Right renal cortex interstitium (tissue), 3 donors: ENCODE measurements at regions not wholly inside any gene's neighbourhood (a gene's known extent, or its start where the extent isn't known, plus 50 kb on each side); places are given as distances from the start of the nearest gene placed in this dataset.

Experiments
- DNase-seq, 3 donors: peaks; one replicate each; pipeline ENCODE4 v3.0.0-alpha.2; 2013; ENCODE audit warnings: low read depth in 3 of 3, low spot score in 2 of 3

GRCh38 chr5:124592891-124593290 lies 153.5 kb downstream of the ZNF608 start:
- no peak for DNase-seq

GRCh38 chr5:124591583-124591982 lies 154.9 kb downstream of the ZNF608 start:
- no peak for DNase-seq

GRCh38 chr5:124590686-124591085 lies 155.8 kb downstream of the ZNF608 start:
- DNase-seq = no peak

GRCh38 chr5:124587280-124587679 lies 159.2 kb downstream of the ZNF608 start:
- no peak for DNase-seq

GRCh38 chr5:124584991-124585715 lies 161.3 kb downstream of the ZNF608 start:
- no peak for DNase-seq

- no peak for DNase-seq
Measured at GRCh38 chr5:124583469-124584350, 162.7 kb downstream of the ZNF608 start.

- no peak for DNase-seq
Measured at GRCh38 chr5:124582561-124582840, 163.9 kb downstream of the ZNF608 start.

GRCh38 chr5:124581738-124582560 lies 164.5 kb downstream of the ZNF608 start:
- DNase-seq = peak in 1 of 3 donors; percentile 59

GRCh38 chr5:124580925-124581737 lies 165.3 kb downstream of the ZNF608 start:
- DNase-seq = no peak

GRCh38 chr5:124580512-124580911 lies 165.9 kb downstream of the ZNF608 start:
- no peak for DNase-seq

- DNase-seq = no peak
Measured at GRCh38 chr5:124576848-124577409, 169.5 kb downstream of the ZNF608 start.

GRCh38 chr5:124575725-124576124 lies 170.7 kb downstream of the ZNF608 start:
- no peak for DNase-seq

GRCh38 chr5:124574521-124575436 lies 171.7 kb downstream of the ZNF608 start:
- no peak for DNase-seq

- DNase-seq = no peak
Measured at GRCh38 chr5:124572971-124573370, 173.5 kb downstream of the ZNF608 start.

GRCh38 chr5:124570285-124571035 lies 176.0 kb downstream of the ZNF608 start:
- DNase-seq = no peak

GRCh38 chr5:124566875-124567450 lies 179.5 kb downstream of the ZNF608 start:
- no peak for DNase-seq

GRCh38 chr5:124561451-124561850 lies 185.0 kb downstream of the ZNF608 start:
- DNase-seq = no peak

- no peak for DNase-seq
Measured at GRCh38 chr5:124560370-124560769, 186.1 kb downstream of the ZNF608 start.
